Neural cell (in vitro differentiated cells): ENCODE measurements at regions not wholly inside any gene's neighbourhood (a gene's known extent, or its start where the extent isn't known, plus 50 kb on each side); places are given as distances from the start of the nearest gene placed in this dataset.

Experiments used
- CTCF ChIP-seq: fragments of 450-650 bp; IDR thresholded peaks from 2 replicates; pipeline ENCODE4 v1.5.1; 2014; ENCODE audit warnings: antibody characterized with exemption, mild to moderate bottlenecking, moderate library complexity; ENCODE audit not compliant: poor library complexity, severe bottlenecking
- EP300 ChIP-seq: fragments of 450-650 bp; conservative IDR thresholded peaks from 2 replicates; pipeline ENCODE4 v1.6.1; 2014; ENCODE audit warnings: antibody characterized with exemption, mild to moderate bottlenecking, moderate library complexity; ENCODE audit not compliant: poor library complexity, severe bottlenecking
- EZH2 ChIP-seq: fragments of 200-600, 300-800 bp; shearing (Covaris generic), sonication (generic); IDR thresholded peaks from 2 replicates; pipeline ENCODE4 v1.6.1; 2014; ENCODE audit warnings: antibody characterized with exemption, low read length, borderline replicate concordance, mild to moderate bottlenecking; ENCODE audit not compliant: insufficient read depth, poor library complexity, severe bottlenecking
- MXI1 ChIP-seq: fragments of 450-650 bp; conservative IDR thresholded peaks from 2 replicates; pipeline ENCODE4 v1.6.1; 2014; ENCODE audit warnings: antibody characterized with exemption, mild to moderate bottlenecking; ENCODE audit not compliant: poor library complexity, severe bottlenecking
- TAF1 ChIP-seq: IDR thresholded peaks from 2 replicates; pipeline ENCODE4 v1.6.1; 2012; ENCODE audit warnings: low read depth

- TF ChIP-seq CTCF (no peak), EP300 (no peak), EZH2 (no peak), TAF1 (no peak), MXI1 (no peak)
These were observed 129.0 kb upstream of the ADAMTS16 start for GRCh38 chr5:5011151-5011550.
